ENCODE measurements at regions not wholly inside any gene's neighbourhood (a gene's known extent, or its start where the extent isn't known, plus 50 kb on each side); places are given as distances from the start of the nearest gene placed in this dataset.

DNA sequence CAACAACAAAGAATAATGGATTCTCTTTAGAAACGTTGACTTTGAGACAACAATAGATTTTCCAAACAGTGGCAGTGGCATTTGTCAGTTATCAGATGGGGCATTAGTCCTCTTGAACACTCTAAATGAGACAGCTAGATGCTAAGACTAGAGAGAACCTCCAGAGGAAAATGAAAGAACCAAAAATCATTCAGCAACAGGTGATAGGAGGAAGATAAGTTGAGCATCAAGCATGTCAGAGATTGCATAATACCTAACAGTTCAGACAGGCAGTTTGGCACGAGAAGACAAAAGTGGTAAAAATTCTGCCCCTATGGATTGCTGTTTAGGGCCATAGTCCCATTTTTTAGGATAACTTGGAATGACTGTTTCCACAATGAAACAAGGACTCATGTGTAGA, 67.9 kb upstream of the NOL4 start:
- TF ChIP-seq, protein P1, sequence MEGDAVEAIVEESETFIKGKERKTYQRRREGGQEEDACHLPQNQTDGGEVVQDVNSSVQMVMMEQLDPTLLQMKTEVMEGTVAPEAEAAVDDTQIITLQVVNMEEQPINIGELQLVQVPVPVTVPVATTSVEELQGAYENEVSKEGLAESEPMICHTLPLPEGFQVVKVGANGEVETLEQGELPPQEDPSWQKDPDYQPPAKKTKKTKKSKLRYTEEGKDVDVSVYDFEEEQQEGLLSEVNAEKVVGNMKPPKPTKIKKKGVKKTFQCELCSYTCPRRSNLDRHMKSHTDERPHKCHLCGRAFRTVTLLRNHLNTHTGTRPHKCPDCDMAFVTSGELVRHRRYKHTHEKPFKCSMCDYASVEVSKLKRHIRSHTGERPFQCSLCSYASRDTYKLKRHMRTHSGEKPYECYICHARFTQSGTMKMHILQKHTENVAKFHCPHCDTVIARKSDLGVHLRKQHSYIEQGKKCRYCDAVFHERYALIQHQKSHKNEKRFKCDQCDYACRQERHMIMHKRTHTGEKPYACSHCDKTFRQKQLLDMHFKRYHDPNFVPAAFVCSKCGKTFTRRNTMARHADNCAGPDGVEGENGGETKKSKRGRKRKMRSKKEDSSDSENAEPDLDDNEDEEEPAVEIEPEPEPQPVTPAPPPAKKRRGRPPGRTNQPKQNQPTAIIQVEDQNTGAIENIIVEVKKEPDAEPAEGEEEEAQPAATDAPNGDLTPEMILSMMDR (IDR thresholded peaks at IDR 0.05), result no peak
- no peak for TF ChIP-seq POLR2A (IDR thresholded peaks at IDR 0.05)

Measured in uterus (tissue), 2 donors.